ENCODE measurements at regions not wholly inside any gene's neighbourhood (a gene's known extent, or its start where the extent isn't known, plus 50 kb on each side); places are given as distances from the start of the nearest gene placed in this dataset.

DNA sequence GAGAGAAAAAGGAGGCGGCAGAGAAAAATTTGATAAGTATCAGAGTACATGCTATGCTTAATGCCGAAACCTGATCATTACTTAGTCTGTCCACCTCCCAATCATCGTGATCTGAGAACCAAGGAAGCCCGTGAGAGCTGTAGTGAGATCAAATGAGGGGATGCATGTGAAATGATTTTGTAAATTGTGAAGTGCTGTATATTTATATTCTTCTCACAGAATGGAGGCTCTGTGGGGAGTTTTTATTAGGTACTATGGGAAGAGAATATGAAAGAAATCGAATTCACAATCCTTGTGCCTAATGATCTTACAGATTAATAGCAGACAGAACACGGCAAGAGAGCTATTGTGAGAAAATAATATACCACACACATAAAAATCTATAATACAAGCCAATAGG is 115.5 kb downstream of the LYPLAL1 start:
- no peak for DNase-seq (ENCODE audit: insufficient read length, low spot score, missing footprints)
- H3K4me2 ChIP-seq (ENCODE audit: insufficient read depth, low read length), result no peak overlapping the region
- no peak overlapping the region for H3K27ac ChIP-seq (ENCODE audit: low read depth, low read length)
- H3K9me3 ChIP-seq (ENCODE audit: low read depth, low read length), result no peaks in the 10 kb centered on the region
- no peak overlapping the region for H2AFZ ChIP-seq (ENCODE audit: low read length)
- peaks cover 3% of the 10 kb centered on the region for H3K4me1 ChIP-seq (ENCODE audit: insufficient read depth, low read length)
- H3K79me2 ChIP-seq (ENCODE audit: insufficient read depth, low read length), result no peaks in the 10 kb centered on the region
- no peaks in the 10 kb centered on the region for H3K36me3 ChIP-seq (ENCODE audit: insufficient read depth, low read length)
- no peaks in the 10 kb centered on the region for H3K27me3 ChIP-seq (ENCODE audit: insufficient read depth, low read length)
- TF ChIP-seq, protein P1, sequence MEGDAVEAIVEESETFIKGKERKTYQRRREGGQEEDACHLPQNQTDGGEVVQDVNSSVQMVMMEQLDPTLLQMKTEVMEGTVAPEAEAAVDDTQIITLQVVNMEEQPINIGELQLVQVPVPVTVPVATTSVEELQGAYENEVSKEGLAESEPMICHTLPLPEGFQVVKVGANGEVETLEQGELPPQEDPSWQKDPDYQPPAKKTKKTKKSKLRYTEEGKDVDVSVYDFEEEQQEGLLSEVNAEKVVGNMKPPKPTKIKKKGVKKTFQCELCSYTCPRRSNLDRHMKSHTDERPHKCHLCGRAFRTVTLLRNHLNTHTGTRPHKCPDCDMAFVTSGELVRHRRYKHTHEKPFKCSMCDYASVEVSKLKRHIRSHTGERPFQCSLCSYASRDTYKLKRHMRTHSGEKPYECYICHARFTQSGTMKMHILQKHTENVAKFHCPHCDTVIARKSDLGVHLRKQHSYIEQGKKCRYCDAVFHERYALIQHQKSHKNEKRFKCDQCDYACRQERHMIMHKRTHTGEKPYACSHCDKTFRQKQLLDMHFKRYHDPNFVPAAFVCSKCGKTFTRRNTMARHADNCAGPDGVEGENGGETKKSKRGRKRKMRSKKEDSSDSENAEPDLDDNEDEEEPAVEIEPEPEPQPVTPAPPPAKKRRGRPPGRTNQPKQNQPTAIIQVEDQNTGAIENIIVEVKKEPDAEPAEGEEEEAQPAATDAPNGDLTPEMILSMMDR (IDR thresholded peaks at IDR 0.05; ENCODE audit: extremely low read depth, low read depth, low read length), result no peak
- H3K4me3 ChIP-seq (ENCODE audit: insufficient read depth, low read length), result no peak overlapping the region
- H4K20me1 ChIP-seq (ENCODE audit: insufficient read depth, low read length), result no peaks in the 10 kb centered on the region

DNA sequence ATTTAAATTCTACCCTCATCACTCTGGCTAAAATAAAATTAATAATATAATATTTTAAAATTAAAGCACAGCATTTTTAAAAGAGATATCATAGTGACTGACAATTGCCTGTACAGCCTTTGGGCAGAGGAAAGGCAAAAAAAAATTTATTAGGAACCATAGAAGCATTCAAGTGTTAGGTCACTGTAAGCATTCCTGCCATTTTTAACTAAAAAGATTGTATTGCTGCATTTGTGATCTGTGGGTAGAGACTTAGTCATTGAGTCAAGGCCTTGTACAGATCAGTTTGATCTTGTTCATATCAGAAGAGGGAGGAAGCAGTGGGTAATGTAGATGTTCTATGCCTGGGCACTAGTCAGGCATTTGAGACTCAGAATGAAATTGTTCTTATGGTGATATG is 109.9 kb downstream of the LYPLAL1 start:
- H4K20me1 ChIP-seq (ENCODE audit: insufficient read depth, low read length), result no peaks in the 10 kb centered on the region
- TF ChIP-seq, protein P1 (IDR thresholded peaks at IDR 0.05; ENCODE audit: extremely low read depth, low read depth, low read length), result no peak
- peaks cover 19% of the 10 kb centered on the region for H3K4me1 ChIP-seq (ENCODE audit: insufficient read depth, low read length)
- H3K9me3 ChIP-seq (ENCODE audit: low read depth, low read length), result no peaks in the 10 kb centered on the region
- DNase-seq (ENCODE audit: insufficient read length, low spot score, missing footprints), result no peak
- no peak overlapping the region for H3K4me2 ChIP-seq (ENCODE audit: insufficient read depth, low read length)
- H3K36me3 ChIP-seq (ENCODE audit: insufficient read depth, low read length), result no peaks in the 10 kb centered on the region
- no peak overlapping the region for H3K27ac ChIP-seq (ENCODE audit: low read depth, low read length)
- H3K4me3 ChIP-seq (ENCODE audit: insufficient read depth, low read length), result no peak overlapping the region
- H2AFZ ChIP-seq (ENCODE audit: low read length), result no peak overlapping the region
- no peaks in the 10 kb centered on the region for H3K27me3 ChIP-seq (ENCODE audit: insufficient read depth, low read length)
- H3K79me2 ChIP-seq (ENCODE audit: insufficient read depth, low read length), result no peaks in the 10 kb centered on the region

DNA sequence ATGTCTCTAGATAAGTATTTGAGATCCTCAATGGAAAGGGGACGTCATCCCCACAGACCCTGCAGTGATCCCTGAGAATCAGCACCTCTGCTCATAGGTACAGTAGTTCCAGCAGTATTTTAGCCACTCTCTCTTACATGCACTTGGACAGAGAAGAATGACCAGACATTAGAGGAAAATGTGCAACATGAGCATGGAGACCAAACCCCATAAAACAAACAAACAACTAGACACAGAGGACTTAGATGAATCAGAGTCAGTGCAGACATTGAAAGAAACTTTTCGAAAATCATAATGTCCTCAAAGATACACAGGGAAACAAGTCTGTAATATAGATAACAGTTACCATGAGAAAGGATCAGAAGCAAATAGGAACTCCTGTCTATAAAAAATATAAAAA is 108.2 kb downstream of the LYPLAL1 start:
- no peak overlapping the region for H2AFZ ChIP-seq (ENCODE audit: low read length)
- no peaks in the 10 kb centered on the region for H3K27me3 ChIP-seq (ENCODE audit: insufficient read depth, low read length)
- H3K9me3 ChIP-seq (ENCODE audit: low read depth, low read length), result no peaks in the 10 kb centered on the region
- H3K36me3 ChIP-seq (ENCODE audit: insufficient read depth, low read length), result no peaks in the 10 kb centered on the region
- DNase-seq (ENCODE audit: insufficient read length, low spot score, missing footprints), result no peak
- H3K4me3 ChIP-seq (ENCODE audit: insufficient read depth, low read length), result no peak overlapping the region
- peaks cover 22% of the 10 kb centered on the region for H3K4me1 ChIP-seq (ENCODE audit: insufficient read depth, low read length)
- TF ChIP-seq, protein P1 (IDR thresholded peaks at IDR 0.05; ENCODE audit: extremely low read depth, low read depth, low read length), result no peak
- no peak overlapping the region for H3K27ac ChIP-seq (ENCODE audit: low read depth, low read length)
- H3K4me2 ChIP-seq (ENCODE audit: insufficient read depth, low read length), result no peak overlapping the region
- H3K79me2 ChIP-seq (ENCODE audit: insufficient read depth, low read length), result no peaks in the 10 kb centered on the region
- H4K20me1 ChIP-seq (ENCODE audit: insufficient read depth, low read length), result no peaks in the 10 kb centered on the region

DNA sequence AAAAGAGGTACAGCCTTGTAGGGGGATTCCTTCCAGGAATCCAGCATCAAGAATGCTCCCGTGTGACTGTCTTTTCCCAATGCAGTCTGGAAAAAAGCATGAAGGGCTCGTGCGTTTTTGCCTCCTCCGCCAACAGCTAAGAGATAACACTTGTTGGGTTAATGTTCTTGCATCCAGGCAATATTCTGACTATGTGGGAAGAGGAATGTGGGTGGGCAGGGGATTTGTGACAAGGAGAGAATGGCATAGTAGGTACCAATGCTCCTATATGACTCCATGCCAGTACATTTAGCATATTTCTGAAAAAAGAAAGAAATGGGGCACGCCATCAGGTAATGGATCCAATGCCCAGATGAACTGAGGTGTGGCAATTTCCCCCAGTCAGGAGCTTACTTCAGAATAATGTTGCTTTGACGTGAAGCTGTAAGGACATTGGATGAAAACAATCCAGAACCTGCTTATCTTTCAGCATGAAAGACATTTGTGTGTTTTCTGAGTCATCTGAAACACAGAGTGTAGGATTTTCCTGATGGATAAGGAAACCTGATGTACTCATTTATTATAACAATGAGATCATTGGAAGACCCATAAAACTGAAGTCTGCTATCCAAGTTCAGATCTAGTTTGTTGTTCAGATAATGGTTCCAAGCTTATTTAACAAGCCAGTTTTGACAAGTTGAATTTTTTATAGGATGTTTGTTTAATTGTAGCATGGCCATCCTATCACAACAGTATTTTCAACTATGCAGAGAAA is 105.5 kb downstream of the LYPLAL1 start:
- no peak overlapping the region for H2AFZ ChIP-seq (ENCODE audit: low read length)
- no peak for DNase-seq (ENCODE audit: insufficient read length, low spot score, missing footprints)
- H3K27ac ChIP-seq (ENCODE audit: low read depth, low read length), result peak overlapping the region; percentile 58

More for the DNA sequence above, 105.5 kb downstream of the LYPLAL1 start:
- H3K27me3 ChIP-seq (ENCODE audit: insufficient read depth, low read length), result no peaks in the 10 kb centered on the region
- peaks cover 22% of the 10 kb centered on the region for H3K4me1 ChIP-seq (ENCODE audit: insufficient read depth, low read length)
- no peaks in the 10 kb centered on the region for H3K79me2 ChIP-seq (ENCODE audit: insufficient read depth, low read length)
- TF ChIP-seq, protein P1 (IDR thresholded peaks at IDR 0.05; ENCODE audit: extremely low read depth, low read depth, low read length), result no peak
- no peaks in the 10 kb centered on the region for H3K9me3 ChIP-seq (ENCODE audit: low read depth, low read length)
- H3K36me3 ChIP-seq (ENCODE audit: insufficient read depth, low read length), result no peaks in the 10 kb centered on the region
- H4K20me1 ChIP-seq (ENCODE audit: insufficient read depth, low read length), result no peaks in the 10 kb centered on the region
- H3K4me2 ChIP-seq (ENCODE audit: insufficient read depth, low read length), result peak overlapping the region; percentile 20
- H3K4me3 ChIP-seq (ENCODE audit: insufficient read depth, low read length), result no peak overlapping the region
